Activated CD8-positive, alpha-beta memory T cell treated with anti-CD3 and anti-CD28 coated beads for 36 hours (primary cell): ENCODE measurements at regions not wholly inside any gene's neighbourhood (a gene's known extent, or its start where the extent isn't known, plus 50 kb on each side); places are given as distances from the start of the nearest gene placed in this dataset.

ENCODE experiments used
- CTCF ChIA-PET: fragments of 350-600 bp; sonication (Branson Sonifier 250); formaldehyde crosslinking; loops from one replicate; lab custom pipeline; 2021; ENCODE audit warnings: antibody characterized with exemption; lab: Charles Lee
- POLR2A ChIA-PET: fragments of 350-600 bp; sonication (Branson Sonifier 250); formaldehyde crosslinking; loops from one replicate; lab custom pipeline; 2021; ENCODE audit warnings: antibody characterized with exemption; lab: Charles Lee

DNA sequence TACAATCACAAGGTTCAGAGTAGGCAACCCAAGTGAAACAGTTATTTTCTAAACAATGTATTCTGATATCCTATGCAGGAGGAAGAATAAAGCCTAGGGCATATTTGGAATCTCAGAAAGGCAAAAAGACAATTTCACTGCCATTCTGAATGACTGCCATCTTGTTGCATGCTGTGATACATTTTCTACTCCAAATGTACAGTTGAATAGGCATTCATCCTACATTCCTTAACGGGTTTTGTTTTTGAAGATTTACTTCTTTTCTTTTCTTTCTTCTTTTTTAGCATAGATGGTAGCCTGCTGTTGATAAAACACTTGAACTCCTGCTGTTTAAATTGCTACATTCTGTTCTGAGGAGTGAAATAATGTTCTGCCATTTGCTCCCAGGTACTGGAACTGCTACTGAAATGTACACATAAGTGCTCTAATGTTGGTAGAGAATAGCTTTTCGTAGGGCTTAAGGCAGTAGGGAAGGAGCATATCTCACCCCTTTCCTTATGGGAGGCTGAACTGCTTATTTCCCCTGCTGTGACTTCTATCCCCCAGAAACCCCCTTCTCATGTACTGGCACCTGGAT is 506.8 kb downstream of the DNAJB9 start:
- CTCF ChIA-PET, result no interaction called here
- POLR2A ChIA-PET, result no interaction called here

GRCh38 chr7:109091042-109091441 is 521.4 kb downstream of the DNAJB9 start:
- CTCF ChIA-PET, result interaction anchor here (0.5 kb wide), 1 partner anchor 1049 kb away, joined by 3 read pairs; no protein-coding TSS in a partner anchor
- POLR2A ChIA-PET, result no interaction called here

DNA sequence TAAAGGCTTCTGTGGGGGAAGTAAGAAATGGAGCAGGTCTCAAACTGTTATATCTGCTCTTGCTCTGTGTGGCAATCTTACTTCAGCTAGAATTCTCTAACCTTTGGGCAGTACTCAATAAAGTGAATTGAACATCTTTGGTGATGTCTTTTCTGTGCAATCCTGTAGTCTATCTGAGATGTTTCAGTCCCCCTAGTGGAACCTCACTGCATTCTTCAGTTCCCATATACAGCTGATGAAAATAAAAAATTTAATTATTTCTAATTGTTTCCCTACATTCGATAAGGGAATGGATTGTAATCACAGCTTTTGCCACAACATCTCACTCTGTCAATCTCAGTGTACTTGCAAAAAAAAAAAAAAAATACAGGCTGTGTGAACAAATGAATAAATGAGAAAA is 522.6 kb downstream of the DNAJB9 start:
- CTCF ChIA-PET, result no interaction called here
- POLR2A ChIA-PET, result no interaction called here

GRCh38 chr7:109101332-109101731 is 531.7 kb downstream of the DNAJB9 start:
- ChIA-PET POLR2A (no interaction called here), CTCF (no interaction called here)

- POLR2A ChIA-PET, result no interaction called here
- CTCF ChIA-PET, result no interaction called here
Observed at GRCh38 chr7:109109558-109109957, 539.9 kb downstream of the DNAJB9 start.

GRCh38 chr7:109111086-109111485 is 541.4 kb downstream of the DNAJB9 start:
- CTCF ChIA-PET, result no interaction called here
- POLR2A ChIA-PET, result no interaction called here

- ChIA-PET POLR2A (no interaction called here), CTCF (no interaction called here)
Observed at GRCh38 chr7:109121599-109122300, 552.1 kb downstream of the DNAJB9 start.

- POLR2A ChIA-PET, result no interaction called here
- CTCF ChIA-PET, result no interaction called here
Observed at GRCh38 chr7:109125001-109125400, 555.3 kb downstream of the DNAJB9 start.

DNA sequence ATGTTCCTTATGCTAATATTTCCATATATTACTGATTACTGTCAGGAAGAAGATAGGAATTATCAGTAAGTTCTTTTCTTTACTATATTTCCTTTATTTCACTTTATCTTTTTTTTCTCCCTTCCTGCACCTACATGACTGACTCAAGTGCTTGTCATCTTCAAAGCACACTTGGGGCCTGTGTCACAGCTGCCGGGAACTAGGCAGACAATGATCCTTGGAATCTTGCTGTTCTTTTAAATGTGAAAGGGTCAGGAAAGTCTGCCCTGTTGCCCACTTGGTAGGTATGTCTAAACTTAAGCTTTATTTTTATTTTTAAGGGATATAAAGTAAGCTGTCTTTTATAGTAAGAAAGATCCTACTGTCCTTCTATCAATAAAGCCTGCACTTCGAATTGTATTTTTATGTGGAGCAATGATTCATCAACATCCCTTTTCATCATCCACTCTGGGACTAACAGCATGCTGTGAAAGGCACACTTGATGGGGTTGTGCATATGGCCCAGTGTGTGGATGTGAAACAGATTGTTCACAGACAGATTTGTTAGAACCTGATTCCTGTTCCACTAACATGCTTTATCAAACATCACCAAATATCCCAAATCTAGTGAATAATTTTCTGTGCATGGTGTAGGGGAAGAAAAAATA is 556.9 kb downstream of the DNAJB9 start:
- CTCF ChIA-PET, result no interaction called here
- POLR2A ChIA-PET, result no interaction called here

- POLR2A ChIA-PET, result no interaction called here
- CTCF ChIA-PET, result no interaction called here
Observed at GRCh38 chr7:109127145-109127544, 557.5 kb downstream of the DNAJB9 start.

GRCh38 chr7:109131141-109131540 is 561.5 kb downstream of the DNAJB9 start:
- CTCF ChIA-PET, result no interaction called here

DNA sequence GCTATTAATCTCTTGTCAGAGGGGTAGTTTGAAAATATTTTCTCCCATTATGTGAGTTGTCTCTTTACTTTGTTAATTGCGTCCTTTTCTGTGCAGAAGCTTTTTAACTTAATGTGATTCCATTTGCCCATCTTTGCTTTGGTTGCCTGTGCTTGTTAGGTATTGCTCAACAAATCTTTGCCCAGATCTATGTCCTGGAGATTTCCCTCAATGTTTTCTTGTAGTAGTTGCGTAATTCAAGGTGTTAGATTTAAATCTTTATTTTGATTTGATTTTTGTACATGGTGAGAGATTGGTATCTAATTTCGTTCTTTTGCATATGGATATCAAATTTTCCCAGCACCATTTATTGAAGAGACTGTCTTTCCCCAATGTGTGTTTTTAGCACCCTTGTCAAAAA is 567.2 kb downstream of the DNAJB9 start:
- CTCF ChIA-PET, result no interaction called here
- POLR2A ChIA-PET, result no interaction called here

More at GRCh38 chr7:109131141-109131540, 561.5 kb downstream of the DNAJB9 start:
- POLR2A ChIA-PET, result no interaction called here

GRCh38 chr7:109154748-109155147 is 585.1 kb downstream of the DNAJB9 start:
- CTCF ChIA-PET, result no interaction called here
- POLR2A ChIA-PET, result no interaction called here

DNA sequence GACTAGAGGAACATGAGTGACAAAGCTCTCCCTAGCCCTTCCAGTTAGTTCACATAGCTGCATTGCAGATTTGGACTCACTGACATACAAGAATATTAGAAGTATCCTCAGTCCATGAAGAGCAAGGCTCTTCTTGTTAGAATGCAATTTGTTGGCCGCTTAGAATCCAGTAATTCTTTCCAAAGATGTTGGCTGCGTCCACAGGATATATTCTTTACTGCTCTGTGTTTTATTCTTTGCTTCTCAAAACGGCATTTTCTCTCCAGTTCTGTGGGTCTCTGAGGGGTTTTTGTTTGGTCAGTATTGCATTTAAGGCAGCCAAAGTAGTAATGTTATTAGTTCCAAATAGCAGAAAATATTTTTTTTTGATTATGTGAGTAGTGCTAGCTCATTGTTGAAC is 588.6 kb downstream of the DNAJB9 start:
- ChIA-PET POLR2A (no interaction called here), CTCF (no interaction called here)

DNA sequence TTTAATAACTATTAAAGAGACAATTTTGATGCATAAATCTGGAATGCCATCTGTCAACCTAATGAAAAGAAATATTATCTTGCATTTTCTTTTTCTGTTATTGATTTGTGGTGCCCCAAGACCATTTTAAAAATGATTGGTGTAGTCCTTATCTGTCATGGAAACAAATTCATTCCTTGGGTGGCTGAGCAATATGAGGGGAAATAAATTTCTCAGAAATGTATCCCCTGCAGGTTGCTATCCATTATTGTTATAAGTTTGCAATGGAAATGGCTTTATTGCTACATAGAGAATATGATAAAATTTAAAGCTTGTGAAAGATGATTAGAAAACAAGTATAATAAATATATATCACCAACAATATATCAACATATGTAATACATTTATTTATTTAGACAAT is 607.0 kb downstream of the DNAJB9 start:
- ChIA-PET POLR2A (no interaction called here), CTCF (no interaction called here)

- ChIA-PET POLR2A (no interaction called here), CTCF (no interaction called here)
Observed at GRCh38 chr7:109178342-109178741, 608.7 kb downstream of the DNAJB9 start.

DNA sequence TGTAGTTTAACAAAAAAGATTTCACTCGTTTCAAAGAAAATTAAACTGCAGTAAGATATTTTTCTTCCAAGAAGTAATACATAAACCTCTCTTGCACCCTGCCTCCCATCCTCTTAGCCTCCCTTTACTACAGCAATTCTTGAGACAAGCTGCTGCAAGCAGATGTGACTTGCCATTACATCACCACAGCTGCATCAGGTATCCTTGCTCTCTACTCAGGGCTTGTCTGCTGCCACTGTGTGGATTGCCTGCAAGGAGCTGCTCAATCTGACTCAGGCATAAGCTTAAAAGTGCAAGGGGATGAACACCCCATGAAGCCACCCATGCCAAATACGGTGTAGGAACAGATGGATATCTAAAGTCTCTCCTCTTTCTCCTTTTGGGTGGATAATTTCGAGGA is 609.9 kb downstream of the DNAJB9 start:
- ChIA-PET CTCF (no interaction called here), POLR2A (no interaction called here)

DNA sequence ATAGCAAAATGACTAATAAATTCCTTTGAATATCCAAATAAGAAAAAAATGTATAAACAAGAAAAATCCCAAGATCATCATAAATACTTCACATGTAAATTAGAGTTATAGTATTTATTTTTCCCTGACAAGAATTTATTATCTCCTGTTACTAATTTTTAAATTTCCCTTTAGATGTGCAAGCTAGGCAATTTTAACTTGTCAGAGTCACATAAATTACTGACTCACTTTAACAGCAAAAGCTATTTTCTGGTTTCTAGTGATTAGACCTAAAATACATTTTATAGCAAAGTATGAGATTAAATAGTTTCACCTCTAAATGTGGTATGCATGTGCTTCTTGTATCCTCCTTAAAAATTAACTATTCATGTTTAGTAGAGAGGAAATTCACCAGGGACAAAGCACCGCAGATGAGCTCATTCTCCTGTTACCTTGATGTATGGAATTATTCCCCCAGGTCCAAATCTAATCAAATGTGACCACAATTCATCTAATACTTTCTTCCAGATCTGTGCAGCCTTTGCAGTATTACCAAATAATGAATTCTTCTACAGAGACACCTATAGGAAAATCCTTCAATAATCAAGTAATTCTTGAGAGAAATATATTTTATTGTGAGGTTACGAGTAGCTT is 621.2 kb downstream of the DNAJB9 start:
- ChIA-PET POLR2A (no interaction called here), CTCF (no interaction called here)

DNA sequence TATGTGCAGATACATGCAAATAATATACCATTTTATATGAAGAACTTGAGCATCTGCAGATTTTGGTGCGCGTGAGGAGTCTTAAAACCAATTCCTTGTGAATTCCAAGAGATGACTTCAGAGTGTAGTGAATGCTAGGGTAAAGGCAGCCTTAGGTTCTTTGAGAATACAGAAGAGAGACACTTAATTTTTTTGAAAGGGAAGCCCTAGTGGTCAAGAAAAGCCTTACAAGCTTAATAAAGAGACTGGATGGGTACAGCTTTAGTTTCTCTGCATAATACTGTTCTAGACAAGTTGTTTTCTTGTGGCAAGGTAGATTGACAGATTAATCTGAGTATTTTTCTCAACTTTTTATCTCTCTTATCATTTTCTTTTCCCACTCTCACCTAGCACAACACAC is 636.5 kb downstream of the DNAJB9 start:
- ChIA-PET CTCF (no interaction called here), POLR2A (no interaction called here)

GRCh38 chr7:109213081-109213480 is 643.4 kb downstream of the DNAJB9 start:
- CTCF ChIA-PET, result no interaction called here
- POLR2A ChIA-PET, result no interaction called here

DNA sequence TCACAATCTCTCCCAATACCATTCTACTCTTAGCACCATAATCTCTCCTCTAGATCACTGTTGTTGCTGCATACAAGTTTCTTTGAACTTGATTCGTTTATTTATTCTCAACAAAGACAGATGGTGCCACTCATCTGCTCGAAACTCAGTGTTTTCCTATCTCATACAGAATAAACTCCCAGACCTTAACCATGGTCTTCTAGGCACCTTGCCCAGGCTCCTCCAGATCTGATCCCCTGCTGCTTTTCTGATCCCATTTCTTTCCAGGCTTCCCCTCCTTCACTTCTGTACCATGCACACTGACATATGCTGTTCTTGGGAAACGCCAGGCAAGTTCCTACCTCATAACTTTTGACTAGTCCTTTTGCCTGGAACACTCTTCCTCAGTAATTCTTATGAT is 645.7 kb downstream of the DNAJB9 start:
- CTCF ChIA-PET, result no interaction called here

More for the DNA sequence above, 645.7 kb downstream of the DNAJB9 start:
- POLR2A ChIA-PET, result no interaction called here
